Hippocampal formation (tissue), 2 donors: ENCODE measurements at regions not wholly inside any gene's neighbourhood (a gene's known extent, or its start where the extent isn't known, plus 50 kb on each side); places are given as distances from the start of the nearest gene placed in this dataset.

Source experiments
- DNase-seq, 2 donors: peaks; one replicate each; lab custom pipeline; 2025; lab: John Stamatoyannopoulos, UW

GRCh38 chr2:8086357-8086756 lies 595.5 kb upstream of the ID2 start:
- DNase-seq = no peak

- DNase-seq = no peak
Observed at GRCh38 chr2:8086796-8087479, 594.9 kb upstream of the ID2 start.

GRCh38 chr2:8087480-8087840 lies 594.4 kb upstream of the ID2 start:
- no peak for DNase-seq

GRCh38 chr2:8088810-8089209 lies 593.0 kb upstream of the ID2 start:
- DNase-seq = no peak

- no peak for DNase-seq
Observed at GRCh38 chr2:8089596-8089995, 592.3 kb upstream of the ID2 start.

GRCh38 chr2:8090748-8091700 lies 590.8 kb upstream of the ID2 start:
- DNase-seq = no peak

- no peak for DNase-seq
Observed at GRCh38 chr2:8094526-8094925, 587.3 kb upstream of the ID2 start.

GRCh38 chr2:8095978-8096377 lies 585.9 kb upstream of the ID2 start:
- DNase-seq = no peak

- DNase-seq = no peak
Observed at GRCh38 chr2:8096484-8096883, 585.4 kb upstream of the ID2 start.

- no peak for DNase-seq
Observed at GRCh38 chr2:8098476-8099266, 583.2 kb upstream of the ID2 start.

GRCh38 chr2:8099267-8099582 lies 582.6 kb upstream of the ID2 start:
- DNase-seq = no peak

- DNase-seq = no peak
Observed at GRCh38 chr2:8101614-8102277, 580.1 kb upstream of the ID2 start.

- no peak for DNase-seq
Observed at GRCh38 chr2:8102470-8102869, 579.4 kb upstream of the ID2 start.

- no peak for DNase-seq
Observed at GRCh38 chr2:8103085-8103708, 578.7 kb upstream of the ID2 start.

GRCh38 chr2:8107150-8107549 lies 574.7 kb upstream of the ID2 start:
- no peak for DNase-seq

- DNase-seq = no peak
Observed at GRCh38 chr2:8107621-8108378, 574.1 kb upstream of the ID2 start.

GRCh38 chr2:8110716-8111115 lies 571.1 kb upstream of the ID2 start:
- DNase-seq = no peak

- DNase-seq = no peak
Observed at GRCh38 chr2:8111193-8111592, 570.7 kb upstream of the ID2 start.

- no peak for DNase-seq
Observed at GRCh38 chr2:8115456-8115855, 566.4 kb upstream of the ID2 start.

GRCh38 chr2:8115966-8116365 lies 565.9 kb upstream of the ID2 start:
- DNase-seq = no peak

GRCh38 chr2:8116661-8117060 lies 565.2 kb upstream of the ID2 start:
- no peak for DNase-seq
